GM23338 (cell line): ENCODE measurements at regions not wholly inside any gene's neighbourhood (a gene's known extent, or its start where the extent isn't known, plus 50 kb on each side); places are given as distances from the start of the nearest gene placed in this dataset.

ENCODE experiments used
- ATAC-seq: fragments of 200-7000 bp; cut with Tn5 transposase; 3 replicates; pipeline ENCODE4 v1.9.1; 2020
- DNase-seq: peaks from one replicate; pipeline ENCODE4 v3.0.0-alpha.2; 2015; ENCODE audit warnings: low spot score
- H2AFZ ChIP-seq: fragments of 200-600 bp; sonication (generic); 2 replicates; pipeline ENCODE4 v1.8.0; 2016; ENCODE audit warnings: antibody characterized with exemption, mild to moderate bottlenecking, moderate library complexity
- H3F3A ChIP-seq: fragments of 200-600 bp; sonication (generic); replicated peaks from 2 replicates; pipeline ENCODE4 v1.8.0; 2017; ENCODE audit warnings: antibody characterized with exemption, mixed run types, low read depth
- H3K27ac ChIP-seq: fragments of 200-600 bp; sonication (generic); 2 replicates; pipeline ENCODE4 v1.6.1; 2016; ENCODE audit warnings: low read depth
- H3K27me3 ChIP-seq: fragments of 200-600 bp; sonication (generic); 2 replicates; pipeline ENCODE4 v1.8.0; 2016; ENCODE audit warnings: mild to moderate bottlenecking, mixed run types, moderate library complexity; ENCODE audit not compliant: insufficient read depth
- H3K36me3 ChIP-seq: fragments of 200-600 bp; sonication (generic); 2 replicates; pipeline ENCODE4 v1.8.0; 2016; ENCODE audit warnings: mild to moderate bottlenecking; ENCODE audit not compliant: insufficient read depth
- H3K4me1 ChIP-seq: fragments of 200-600 bp; sonication (generic); 2 replicates; pipeline ENCODE4 v1.8.0; 2016; ENCODE audit warnings: mild to moderate bottlenecking, moderate library complexity; ENCODE audit not compliant: insufficient read depth
- H3K4me2 ChIP-seq: fragments of 200-600 bp; sonication (generic); 2 replicates; pipeline ENCODE4 v1.7.1; 2017; ENCODE audit warnings: mixed run types
- H3K4me3 ChIP-seq: fragments of 200-600 bp; sonication (generic); 2 replicates; pipeline ENCODE4 v1.6.1; 2016; ENCODE audit warnings: mixed run types
- H3K79me2 ChIP-seq: fragments of 200-600 bp; sonication (generic); replicated peaks from 2 replicates; pipeline ENCODE4 v1.8.0; 2017; ENCODE audit warnings: mild to moderate bottlenecking; ENCODE audit not compliant: insufficient read depth
- H3K9me2 ChIP-seq: fragments of 200-600 bp; sonication (generic); 2 replicates; pipeline ENCODE4 v1.8.0; 2017; ENCODE audit not compliant: insufficient read depth
- H4K20me1 ChIP-seq: fragments of 200-600 bp; sonication (generic); replicated peaks from 2 replicates; pipeline ENCODE4 v1.8.0; 2017; ENCODE audit warnings: mild to moderate bottlenecking; ENCODE audit not compliant: insufficient read depth
- H3K27ac Mint-ChIP-seq: 2 replicates; pipeline ENCODE4 v1.8.0; 2020; ENCODE audit warnings: inconsistent platforms, mild to moderate bottlenecking, moderate library complexity, mixed read lengths
- H3K27me3 Mint-ChIP-seq: 3 replicates; pipeline ENCODE4 v1.8.0; 2022; ENCODE audit warnings: low read depth, mild to moderate bottlenecking, moderate library complexity, mixed read lengths, inconsistent platforms; ENCODE audit not compliant: insufficient read depth, poor library complexity
- H3K36me3 Mint-ChIP-seq: 3 replicates; pipeline ENCODE4 v1.8.0; 2021; ENCODE audit warnings: low read depth, mild to moderate bottlenecking, inconsistent platforms, moderate library complexity, mixed read lengths
- H3K4me1 Mint-ChIP-seq: 3 replicates; pipeline ENCODE4 v1.8.0; 2020; ENCODE audit warnings: mild to moderate bottlenecking, inconsistent platforms, mixed read lengths
- H3K4me3 Mint-ChIP-seq: 3 replicates; pipeline ENCODE4 v1.8.0; 2021; ENCODE audit warnings: moderate library complexity, mild to moderate bottlenecking, inconsistent platforms, mixed read lengths
- H3K9me3 Mint-ChIP-seq: 3 replicates; pipeline ENCODE4 v1.8.0; 2020; ENCODE audit warnings: moderate library complexity, mild to moderate bottlenecking, inconsistent platforms, mixed read lengths
- CREB1 ChIP-seq: fragments of 250-450 bp; sonication (Bioruptor Pico); IDR thresholded peaks from 2 replicates; pipeline ENCODE4 v1.5.0; 2020; ENCODE audit warnings: low read depth, mild to moderate bottlenecking, moderate library complexity
- CTCF ChIP-seq, 2 experiments: fragments of 200-600 bp in 1 of 2; sonication (generic) in 1 of 2; conservative IDR thresholded peaks; 2 replicates each; pipeline versions ENCODE4 v1.5.1 to v1.6.1; 2016 to 2017; ENCODE audit warnings: antibody characterized with exemption in 2 of 2, low read depth in 2 of 2, mild to moderate bottlenecking in 2 of 2, moderate library complexity in 1 of 2
- EZH2 ChIP-seq: fragments of 200-600 bp; sonication (generic); IDR thresholded peaks from one replicate; pipeline ENCODE4 v1.8.0; 2017; ENCODE audit warnings: antibody characterized with exemption, mild to moderate bottlenecking, low read depth; ENCODE audit not compliant: unreplicated experiment
- EZH2phosphoT487 ChIP-seq: fragments of 200-600 bp; sonication (generic); IDR thresholded peaks from one replicate; pipeline ENCODE4 v1.8.1; 2018; ENCODE audit warnings: antibody characterized with exemption; ENCODE audit not compliant: unreplicated experiment
- NANOG ChIP-seq: IDR thresholded peaks from 2 replicates; pipeline ENCODE4 v1.6.1; 2016; ENCODE audit warnings: antibody characterized with exemption, borderline replicate concordance
- STAT1 ChIP-seq: IDR thresholded peaks from one replicate; pipeline ENCODE4 v1.6.1; 2016; ENCODE audit warnings: antibody characterized with exemption; ENCODE audit not compliant: unreplicated experiment
- ZNF114 ChIP-seq: fragments of 250-450 bp; sonication (Bioruptor Pico); IDR thresholded peaks from 2 replicates; pipeline ENCODE4 v1.5.0; 2020; ENCODE audit warnings: mild to moderate bottlenecking, moderate library complexity
- ZNF331 ChIP-seq: fragments of 250-450 bp; sonication (Bioruptor Pico); IDR thresholded peaks from 2 replicates; pipeline ENCODE4 v1.5.0; 2020; ENCODE audit warnings: low read depth, mild to moderate bottlenecking, moderate library complexity
- TF ChIP-seq, protein P1 (sequence below): IDR thresholded peaks from one replicate; pipeline ENCODE4 v1.6.1; 2018; ENCODE audit warnings: antibody characterized with exemption; ENCODE audit not compliant: unreplicated experiment
- TF ChIP-seq, protein P2 (sequence below): IDR thresholded peaks from 2 replicates; pipeline ENCODE4 v1.6.1; 2016; ENCODE audit warnings: antibody characterized with exemption

DNA sequence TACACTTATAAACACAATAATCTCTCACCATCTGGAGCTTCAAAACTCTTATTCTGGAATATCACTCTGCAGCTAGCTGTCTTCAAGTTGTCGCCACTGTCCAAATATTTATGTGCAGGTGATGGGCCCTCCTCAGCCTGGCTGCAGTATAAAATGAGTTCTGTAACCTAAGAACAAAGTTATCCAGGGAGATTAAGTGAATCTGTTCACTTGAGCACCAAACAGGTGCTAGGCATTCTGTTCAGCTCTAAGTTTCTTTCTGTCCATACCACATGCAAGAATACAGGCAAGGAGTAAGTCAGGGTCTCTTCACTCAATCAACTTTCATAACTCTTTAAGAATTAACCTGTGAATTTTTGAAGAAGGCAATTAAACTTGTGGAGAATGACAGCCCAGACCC lies 344.1 kb downstream of the PLK2 start:
- Mint-ChIP-seq H3K4me1 (no peaks in the 10 kb centered on the region), H3K27me3 (no peaks in the 10 kb centered on the region), H3K9me3 (no peaks in the 10 kb centered on the region), H3K4me3 (no peak overlapping the region), H3K36me3 (no peaks in the 10 kb centered on the region), H3K27ac (no peak overlapping the region)
- H3K4me2 ChIP-seq = no peak overlapping the region
- H4K20me1 ChIP-seq = no peaks in the 10 kb centered on the region
- H3K4me3 ChIP-seq = no peak overlapping the region
- TF ChIP-seq EZH2 (no peak), EZH2phosphoT487 (no peak), CTCF (conservative IDR thresholded peaks at IDR 0.05; ENCODE audit: low read depth in 2 of 2) (no peak), ZNF114 (CRISPR knock-in tag) (no peak), NANOG (no peak), ZNF331 (CRISPR knock-in tag) (no peak), STAT1 (no peak), CREB1 (no peak)
- TF ChIP-seq, protein P1, sequence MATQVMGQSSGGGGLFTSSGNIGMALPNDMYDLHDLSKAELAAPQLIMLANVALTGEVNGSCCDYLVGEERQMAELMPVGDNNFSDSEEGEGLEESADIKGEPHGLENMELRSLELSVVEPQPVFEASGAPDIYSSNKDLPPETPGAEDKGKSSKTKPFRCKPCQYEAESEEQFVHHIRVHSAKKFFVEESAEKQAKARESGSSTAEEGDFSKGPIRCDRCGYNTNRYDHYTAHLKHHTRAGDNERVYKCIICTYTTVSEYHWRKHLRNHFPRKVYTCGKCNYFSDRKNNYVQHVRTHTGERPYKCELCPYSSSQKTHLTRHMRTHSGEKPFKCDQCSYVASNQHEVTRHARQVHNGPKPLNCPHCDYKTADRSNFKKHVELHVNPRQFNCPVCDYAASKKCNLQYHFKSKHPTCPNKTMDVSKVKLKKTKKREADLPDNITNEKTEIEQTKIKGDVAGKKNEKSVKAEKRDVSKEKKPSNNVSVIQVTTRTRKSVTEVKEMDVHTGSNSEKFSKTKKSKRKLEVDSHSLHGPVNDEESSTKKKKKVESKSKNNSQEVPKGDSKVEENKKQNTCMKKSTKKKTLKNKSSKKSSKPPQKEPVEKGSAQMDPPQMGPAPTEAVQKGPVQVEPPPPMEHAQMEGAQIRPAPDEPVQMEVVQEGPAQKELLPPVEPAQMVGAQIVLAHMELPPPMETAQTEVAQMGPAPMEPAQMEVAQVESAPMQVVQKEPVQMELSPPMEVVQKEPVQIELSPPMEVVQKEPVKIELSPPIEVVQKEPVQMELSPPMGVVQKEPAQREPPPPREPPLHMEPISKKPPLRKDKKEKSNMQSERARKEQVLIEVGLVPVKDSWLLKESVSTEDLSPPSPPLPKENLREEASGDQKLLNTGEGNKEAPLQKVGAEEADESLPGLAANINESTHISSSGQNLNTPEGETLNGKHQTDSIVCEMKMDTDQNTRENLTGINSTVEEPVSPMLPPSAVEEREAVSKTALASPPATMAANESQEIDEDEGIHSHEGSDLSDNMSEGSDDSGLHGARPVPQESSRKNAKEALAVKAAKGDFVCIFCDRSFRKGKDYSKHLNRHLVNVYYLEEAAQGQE = no peak
- TF ChIP-seq, protein P2, sequence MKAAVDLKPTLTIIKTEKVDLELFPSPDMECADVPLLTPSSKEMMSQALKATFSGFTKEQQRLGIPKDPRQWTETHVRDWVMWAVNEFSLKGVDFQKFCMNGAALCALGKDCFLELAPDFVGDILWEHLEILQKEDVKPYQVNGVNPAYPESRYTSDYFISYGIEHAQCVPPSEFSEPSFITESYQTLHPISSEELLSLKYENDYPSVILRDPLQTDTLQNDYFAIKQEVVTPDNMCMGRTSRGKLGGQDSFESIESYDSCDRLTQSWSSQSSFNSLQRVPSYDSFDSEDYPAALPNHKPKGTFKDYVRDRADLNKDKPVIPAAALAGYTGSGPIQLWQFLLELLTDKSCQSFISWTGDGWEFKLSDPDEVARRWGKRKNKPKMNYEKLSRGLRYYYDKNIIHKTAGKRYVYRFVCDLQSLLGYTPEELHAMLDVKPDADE = no peak
- no peaks in the 10 kb centered on the region for H3K36me3 ChIP-seq
- H3K79me2 ChIP-seq = no peaks in the 10 kb centered on the region
- H3F3A ChIP-seq = no peaks in the 10 kb centered on the region
- DNase-seq (no peak), ATAC-seq (no peak)
- no peaks in the 10 kb centered on the region for H3K9me2 ChIP-seq
- H3K27me3 ChIP-seq = no peaks in the 10 kb centered on the region
- H2AFZ ChIP-seq = no peak overlapping the region
- H3K27ac ChIP-seq = no peak overlapping the region
- H3K4me1 ChIP-seq = no peaks in the 10 kb centered on the region

DNA sequence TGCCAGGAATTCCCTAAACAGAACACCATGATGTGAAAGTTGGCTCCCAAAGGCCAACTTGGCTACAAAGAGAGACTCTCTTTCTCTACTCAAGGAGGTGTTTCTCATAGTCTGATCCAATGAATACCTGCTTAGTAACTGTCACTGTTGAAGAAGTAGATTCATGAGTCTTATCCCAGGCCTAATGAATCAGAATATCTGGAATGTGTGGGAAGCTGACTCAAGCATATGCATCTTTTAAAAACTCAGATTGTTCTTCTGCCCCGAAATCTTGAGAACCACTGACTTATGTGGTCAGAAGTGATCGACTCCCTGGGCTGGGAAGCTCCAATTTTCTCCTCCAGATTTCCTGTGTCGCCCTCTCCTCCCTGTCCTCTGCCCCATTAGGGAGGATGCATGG lies 345.6 kb downstream of the PLK2 start:
- no peak overlapping the region for H2AFZ ChIP-seq
- H4K20me1 ChIP-seq = no peaks in the 10 kb centered on the region
- no peak overlapping the region for H3K27ac Mint-ChIP-seq
- no peaks in the 10 kb centered on the region for H3K27me3 Mint-ChIP-seq
- ATAC-seq (no peak), DNase-seq (no peak)
- H3K9me3 Mint-ChIP-seq = no peaks in the 10 kb centered on the region
- no peak overlapping the region for H3K4me3 Mint-ChIP-seq
- no peaks in the 10 kb centered on the region for H3K9me2 ChIP-seq
- H3K4me1 Mint-ChIP-seq = no peaks in the 10 kb centered on the region
- no peaks in the 10 kb centered on the region for H3K4me1 ChIP-seq
- H3K79me2 ChIP-seq = no peaks in the 10 kb centered on the region
- H3K4me3 ChIP-seq = no peak overlapping the region
- no peak overlapping the region for H3K27ac ChIP-seq
- no peaks in the 10 kb centered on the region for H3K36me3 Mint-ChIP-seq
- H3K4me2 ChIP-seq = no peak overlapping the region
- H3K27me3 ChIP-seq = no peaks in the 10 kb centered on the region
- no peaks in the 10 kb centered on the region for H3K36me3 ChIP-seq
- TF ChIP-seq CTCF (conservative IDR thresholded peaks at IDR 0.05; ENCODE audit: low read depth in 2 of 2) = no peak
- no peak for TF ChIP-seq NANOG
- TF ChIP-seq ZNF331 (CRISPR knock-in tag) = no peak
- no peak for TF ChIP-seq EZH2phosphoT487
- TF ChIP-seq, protein P2 = no peak
- no peaks in the 10 kb centered on the region for H3F3A ChIP-seq
